KMS-11 (cell line): ENCODE measurements at regions not wholly inside any gene's neighbourhood (a gene's known extent, or its start where the extent isn't known, plus 50 kb on each side); places are given as distances from the start of the nearest gene placed in this dataset.

Source experiments
- H2AFZ ChIP-seq: fragments of 200-600 bp; sonication (generic); 2 replicates; pipeline ENCODE4 v1.6.1; 2016; ENCODE audit warnings: antibody characterized with exemption, mixed run types, low read depth
- H3K27ac ChIP-seq: fragments of 200-600 bp; sonication (generic); 2 replicates; pipeline ENCODE4 v1.6.1; 2016; ENCODE audit warnings: mild to moderate bottlenecking, mixed run types
- H3K27me3 ChIP-seq: fragments of 200-600 bp; sonication (generic); 2 replicates; pipeline ENCODE4 v1.6.1; 2017; ENCODE audit warnings: mild to moderate bottlenecking, low read depth, mixed run types, moderate library complexity; ENCODE audit not compliant: insufficient read depth
- H3K36me3 ChIP-seq: fragments of 200-600 bp; sonication (generic); 2 replicates; pipeline ENCODE4 v1.6.1; 2017; ENCODE audit warnings: mild to moderate bottlenecking, mixed run types; ENCODE audit not compliant: insufficient read depth
- H3K4me1 ChIP-seq: fragments of 200-600 bp; sonication (generic); 2 replicates; pipeline ENCODE4 v1.6.1; 2016; ENCODE audit warnings: mild to moderate bottlenecking, low read depth, mixed run types; ENCODE audit not compliant: poor library complexity, severe bottlenecking
- H3K4me2 ChIP-seq: fragments of 200-600 bp; sonication (generic); 2 replicates; pipeline ENCODE4 v1.7.0; 2016; ENCODE audit warnings: mild to moderate bottlenecking, mixed run types
- H3K4me3 ChIP-seq: fragments of 200-600 bp; sonication (generic); IDR thresholded peaks from 2 replicates; pipeline ENCODE4 v1.6.1; 2017; ENCODE audit warnings: low read depth, low read length, mixed read lengths; ENCODE audit not compliant: insufficient read depth
- H3K79me2 ChIP-seq: fragments of 200-600 bp; sonication (generic); 2 replicates; pipeline ENCODE4 v1.6.1; 2016; ENCODE audit warnings: low read depth, mixed run types; ENCODE audit not compliant: insufficient read depth
- H3K9ac ChIP-seq: fragments of 200-600 bp; sonication (generic); 2 replicates; pipeline ENCODE4 v1.6.1; 2016; ENCODE audit warnings: mild to moderate bottlenecking, mixed run types
- H4K20me1 ChIP-seq: fragments of 200-600 bp; sonication (generic); 2 replicates; pipeline ENCODE4 v1.6.1; 2016; ENCODE audit warnings: mild to moderate bottlenecking, mixed run types; ENCODE audit not compliant: insufficient read depth
- CTCF ChIP-seq: fragments of 200-600 bp; sonication (generic); conservative IDR thresholded peaks from 2 replicates; pipeline ENCODE4 v1.6.1; 2017; ENCODE audit warnings: low read depth, mild to moderate bottlenecking, antibody characterized with exemption, low read length, moderate library complexity, mixed read lengths

- Histone ChIP-seq H3K4me2 (no peak overlapping the region), H3K27ac (no peak overlapping the region), H3K79me2 (no peaks in the 10 kb centered on the region), H2AFZ (no peak overlapping the region), H3K9ac (no peak overlapping the region), H3K36me3 (no peaks in the 10 kb centered on the region), H4K20me1 (no peaks in the 10 kb centered on the region), H3K27me3 (no peaks in the 10 kb centered on the region), H3K4me3 (no peak overlapping the region), H3K4me1 (no peaks in the 10 kb centered on the region)
- TF ChIP-seq CTCF, result no peak
Observed at GRCh38 chr16:17654571-17654970, 183.8 kb upstream of the XYLT1 start.

DNA sequence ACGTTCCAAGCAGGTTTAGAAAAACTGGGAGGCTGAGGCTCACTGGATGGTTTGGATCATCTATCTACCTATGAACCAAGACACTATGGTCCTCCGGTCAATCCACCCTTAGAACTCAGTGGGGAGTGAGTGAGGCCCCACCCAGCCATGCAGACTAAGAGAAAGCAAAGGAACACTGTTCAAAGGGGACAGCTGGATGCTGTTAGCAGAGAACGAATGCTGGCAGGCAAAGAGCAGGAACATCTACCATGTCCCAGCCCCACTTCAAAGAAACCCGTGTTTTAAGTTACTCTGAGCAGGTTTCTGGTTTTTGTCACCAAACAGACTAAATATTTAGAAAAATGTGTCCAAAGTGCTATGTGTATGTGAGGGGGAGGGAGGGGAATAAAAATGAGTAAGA lies 183.4 kb upstream of the XYLT1 start:
- Histone ChIP-seq H3K27me3 (no peaks in the 10 kb centered on the region), H3K9ac (no peak overlapping the region), H3K79me2 (no peaks in the 10 kb centered on the region), H3K36me3 (no peaks in the 10 kb centered on the region), H2AFZ (no peak overlapping the region), H3K27ac (no peak overlapping the region), H3K4me3 (no peak overlapping the region), H3K4me2 (no peak overlapping the region), H3K4me1 (no peaks in the 10 kb centered on the region), H4K20me1 (no peaks in the 10 kb centered on the region)
- TF ChIP-seq CTCF, result no peak

DNA sequence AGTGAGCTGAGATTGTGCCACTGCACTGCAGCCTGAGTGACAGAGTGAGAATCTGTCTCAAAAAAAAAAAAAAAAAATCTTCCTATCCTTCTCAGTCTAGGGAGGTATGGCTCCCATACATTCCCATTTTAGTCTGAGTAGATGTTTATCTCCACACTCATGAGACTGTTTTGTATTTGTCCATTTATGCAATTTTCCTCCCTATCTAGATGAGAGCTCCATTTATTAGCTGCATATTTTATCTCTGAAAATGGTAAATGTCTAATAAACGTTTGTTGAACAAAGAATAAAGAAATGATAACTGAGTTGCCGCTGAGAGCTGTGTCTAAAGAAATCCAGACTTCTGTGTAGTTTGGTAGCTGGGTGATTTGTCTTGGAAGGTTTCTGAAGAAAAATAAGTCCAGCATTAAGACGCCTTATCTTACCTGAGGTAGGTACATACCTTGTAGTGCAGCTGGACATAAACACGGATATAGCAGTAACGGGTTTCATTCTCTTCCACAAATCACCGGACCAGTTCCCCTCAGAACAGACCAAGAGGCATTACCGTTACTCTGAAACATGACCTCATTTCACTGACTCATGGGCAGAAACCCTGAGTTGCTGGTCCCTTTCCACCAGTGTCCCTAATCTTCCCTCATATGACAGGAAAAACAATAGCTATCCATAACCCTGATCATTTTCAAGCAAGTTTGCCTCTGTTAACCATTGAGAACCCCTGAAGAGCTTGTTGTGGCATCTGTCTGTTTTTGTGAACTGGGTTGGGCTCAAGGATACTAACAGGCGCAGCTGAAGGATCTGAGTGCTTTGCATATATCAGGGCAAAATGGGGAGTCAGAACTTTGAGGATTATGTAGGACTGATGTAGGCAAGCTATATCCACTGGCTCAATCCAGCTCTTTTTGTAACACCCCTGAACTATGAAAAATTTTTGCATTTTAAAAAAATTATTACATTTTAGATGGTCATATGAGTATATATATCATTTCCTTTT lies 177.4 kb upstream of the XYLT1 start:
- no peaks in the 10 kb centered on the region for H4K20me1 ChIP-seq
- no peak overlapping the region for H3K9ac ChIP-seq
- no peaks in the 10 kb centered on the region for H3K79me2 ChIP-seq
- H3K4me3 ChIP-seq, result no peak overlapping the region
- H3K27me3 ChIP-seq, result no peaks in the 10 kb centered on the region
- TF ChIP-seq CTCF, result no peak
- no peak overlapping the region for H2AFZ ChIP-seq
- H3K27ac ChIP-seq, result no peak overlapping the region
- no peak overlapping the region for H3K4me2 ChIP-seq
- no peaks in the 10 kb centered on the region for H3K4me1 ChIP-seq
- no peaks in the 10 kb centered on the region for H3K36me3 ChIP-seq

DNA sequence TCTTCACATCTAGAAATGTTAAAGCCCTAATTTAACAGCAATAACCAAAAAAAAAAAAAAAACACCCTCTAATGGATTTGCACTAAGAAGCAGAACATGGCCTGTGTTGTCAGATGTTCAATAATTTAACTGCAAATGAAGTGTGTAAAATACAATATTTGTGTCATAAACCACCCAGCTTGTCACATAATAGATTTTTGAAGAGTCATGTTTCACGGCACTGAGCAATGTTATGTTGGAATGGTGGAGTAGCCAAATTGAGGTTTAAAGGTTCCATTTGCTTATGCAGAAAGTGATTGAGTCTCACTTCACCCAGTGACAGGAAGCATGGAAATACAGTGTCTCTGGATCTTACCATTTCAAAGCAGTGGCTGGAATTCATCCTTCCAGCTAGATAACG lies 173.2 kb upstream of the XYLT1 start:
- no peak overlapping the region for H3K4me2 ChIP-seq
- no peaks in the 10 kb centered on the region for H3K4me1 ChIP-seq
- no peaks in the 10 kb centered on the region for H4K20me1 ChIP-seq
- TF ChIP-seq CTCF, result no peak
- H3K27ac ChIP-seq, result no peak overlapping the region
- H3K79me2 ChIP-seq, result no peaks in the 10 kb centered on the region
- H3K27me3 ChIP-seq, result no peaks in the 10 kb centered on the region
- no peak overlapping the region for H3K9ac ChIP-seq
- no peak overlapping the region for H2AFZ ChIP-seq
- H3K36me3 ChIP-seq, result no peaks in the 10 kb centered on the region
- H3K4me3 ChIP-seq, result no peak overlapping the region
